ENCODE measurements at regions not wholly inside any gene's neighbourhood (a gene's known extent, or its start where the extent isn't known, plus 50 kb on each side); places are given as distances from the start of the nearest gene placed in this dataset.

- TF ChIP-seq POLR2A (IDR thresholded peaks at IDR 0.05) = no peak
- no peak for TF ChIP-seq CTCF (IDR thresholded peaks at IDR 0.05)
- H3K27me3 ChIP-seq = no peaks in the 10 kb centered on the region
- H3K4me1 ChIP-seq = no peaks in the 10 kb centered on the region
- no peak overlapping the region for H3K4me3 ChIP-seq
- no peaks in the 10 kb centered on the region for H3K36me3 ChIP-seq
- H3K27ac ChIP-seq = no peak overlapping the region
- no peak for DNase-seq
- H3K9me3 ChIP-seq = no peaks in the 10 kb centered on the region
Observed at GRCh38 chr3:186459108-186459467, 85.1 kb downstream of the CRYGS start.

GRCh38 chr3:186458306-186459107 lies 85.7 kb downstream of the CRYGS start:
- Histone ChIP-seq H3K27ac (no peak overlapping the region), H3K36me3 (no peaks in the 10 kb centered on the region), H3K9me3 (no peaks in the 10 kb centered on the region), H3K4me1 (no peaks in the 10 kb centered on the region), H3K4me3 (no peak overlapping the region), H3K27me3 (no peaks in the 10 kb centered on the region)
- DNase-seq = no peak
- TF ChIP-seq CTCF (IDR thresholded peaks at IDR 0.05) = no peak
- no peak for TF ChIP-seq POLR2A (IDR thresholded peaks at IDR 0.05)

- Histone ChIP-seq H3K36me3 (no peaks in the 10 kb centered on the region), H3K27me3 (no peaks in the 10 kb centered on the region), H3K9me3 (no peaks in the 10 kb centered on the region), H3K4me1 (no peaks in the 10 kb centered on the region), H3K27ac (no peak overlapping the region), H3K4me3 (no peak overlapping the region)
- DNase-seq = no peak
- TF ChIP-seq CTCF (IDR thresholded peaks at IDR 0.05) (no peak), POLR2A (IDR thresholded peaks at IDR 0.05) (no peak)
Observed at GRCh38 chr3:186457236-186457635, 86.9 kb downstream of the CRYGS start.

GRCh38 chr3:186456731-186457191 lies 87.4 kb downstream of the CRYGS start:
- Histone ChIP-seq H3K27ac (no peak overlapping the region), H3K9me3 (no peaks in the 10 kb centered on the region), H3K4me1 (no peaks in the 10 kb centered on the region), H3K27me3 (no peaks in the 10 kb centered on the region), H3K4me3 (no peak overlapping the region), H3K36me3 (no peaks in the 10 kb centered on the region)
- no peak for TF ChIP-seq CTCF (IDR thresholded peaks at IDR 0.05)
- no peak for TF ChIP-seq POLR2A (IDR thresholded peaks at IDR 0.05)
- DNase-seq = no peak

GRCh38 chr3:186454881-186455703 lies 89.1 kb downstream of the CRYGS start:
- Histone ChIP-seq H3K36me3 (no peaks in the 10 kb centered on the region), H3K9me3 (no peaks in the 10 kb centered on the region), H3K4me1 (no peaks in the 10 kb centered on the region), H3K27ac (no peak overlapping the region), H3K27me3 (no peaks in the 10 kb centered on the region), H3K4me3 (no peak overlapping the region)
- no peak for DNase-seq
- no peak for TF ChIP-seq CTCF (IDR thresholded peaks at IDR 0.05)
- TF ChIP-seq POLR2A (IDR thresholded peaks at IDR 0.05) = no peak
